ENCODE measurements at regions not wholly inside any gene's neighbourhood (a gene's known extent, or its start where the extent isn't known, plus 50 kb on each side); places are given as distances from the start of the nearest gene placed in this dataset.

DNA sequence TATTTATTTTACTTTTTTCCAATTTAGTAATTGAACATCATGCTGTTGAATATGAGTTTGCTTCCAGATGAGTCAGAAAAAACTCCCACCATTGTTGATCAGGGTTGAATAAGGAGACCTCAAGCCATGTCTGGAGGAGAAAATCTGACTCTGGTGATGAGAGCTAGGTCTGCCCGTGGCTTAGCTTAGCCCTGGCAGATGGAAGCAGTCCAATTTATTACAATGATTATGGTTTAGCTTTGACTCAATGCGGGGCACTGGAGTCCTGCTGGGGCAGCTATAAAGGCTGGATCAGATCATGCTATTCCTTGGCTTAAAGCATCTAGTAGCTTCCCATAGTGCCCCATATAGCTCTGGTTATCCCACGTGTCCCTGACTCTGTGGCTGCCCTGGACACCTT, 506.5 kb downstream of the MN1 start:
- in situ Hi-C loops (cut with HindIII; ENCODE audit: low sequenced_read_pairs): no loop called here

DNA sequence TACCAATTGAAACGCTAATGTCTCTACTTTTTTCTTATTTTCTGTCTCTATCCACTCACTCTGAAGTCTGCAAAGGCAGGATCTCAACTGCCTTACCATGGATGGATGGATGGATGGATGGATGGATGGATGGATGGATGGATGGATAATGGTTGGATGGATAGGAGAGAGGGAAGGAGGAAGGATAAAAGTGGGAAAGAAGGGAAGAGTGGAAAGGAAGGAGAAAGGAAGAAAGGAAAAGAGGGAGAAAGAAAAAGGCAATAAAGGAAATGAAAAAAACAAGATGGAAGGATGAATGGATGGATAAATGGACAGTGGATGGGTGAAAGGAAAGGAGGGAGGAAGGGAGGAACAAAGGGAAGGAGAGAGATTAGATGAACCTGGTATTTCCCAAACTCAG, 506.0 kb downstream of the MN1 start:
- in situ Hi-C loops (cut with HindIII; ENCODE audit: low sequenced_read_pairs): no loop called here

DNA sequence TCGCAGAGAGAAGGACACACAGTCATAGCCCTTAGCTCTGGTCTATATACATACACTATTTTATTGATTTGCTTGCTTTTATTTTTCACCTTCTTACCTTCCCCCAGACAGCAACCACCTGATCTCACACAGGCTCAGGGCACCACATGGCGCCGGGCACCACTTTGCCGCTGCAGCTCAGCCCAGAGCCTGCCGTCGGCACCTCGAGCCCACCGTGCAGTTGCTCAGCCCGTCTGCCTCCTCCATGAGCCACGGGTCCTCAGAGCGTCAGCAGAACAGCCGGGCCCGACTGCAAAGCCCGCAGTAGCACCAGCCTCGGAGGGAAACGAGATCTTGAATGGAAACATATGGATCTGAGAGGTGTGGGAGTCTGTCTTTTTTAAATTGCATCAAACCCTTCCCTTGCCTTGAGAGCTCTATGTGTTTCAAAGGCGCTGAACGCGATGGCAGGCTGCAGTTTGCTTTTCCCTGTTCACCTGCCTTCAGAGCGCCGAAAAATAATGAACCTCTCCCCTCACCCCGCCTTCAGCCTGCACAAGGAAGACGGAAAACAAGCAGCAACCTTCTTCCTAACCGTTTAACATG, 505.4 kb downstream of the MN1 start:
- in situ Hi-C loops (cut with HindIII; ENCODE audit: low sequenced_read_pairs): no loop called here

DNA sequence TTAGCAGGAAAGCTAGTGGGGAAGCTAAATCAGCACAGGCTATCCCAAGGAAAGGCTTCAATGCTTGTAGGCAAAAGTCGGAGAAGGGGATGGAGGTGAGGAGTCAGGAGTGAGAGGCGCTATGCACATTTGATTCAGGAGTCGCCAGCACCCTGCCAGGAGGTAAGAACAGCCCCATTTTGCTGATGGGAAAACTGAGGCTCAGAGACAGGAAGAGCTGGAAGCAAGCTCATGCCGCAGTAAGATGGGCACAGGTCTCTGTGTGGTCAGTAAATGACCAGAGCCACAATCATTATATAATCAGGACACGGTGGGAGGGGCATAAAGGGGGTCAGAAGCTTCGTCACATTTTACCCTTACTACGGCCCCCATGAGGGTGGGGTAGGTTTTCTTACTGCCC, 504.4 kb downstream of the MN1 start:
- in situ Hi-C loops (cut with HindIII; ENCODE audit: low sequenced_read_pairs): no loop called here

DNA sequence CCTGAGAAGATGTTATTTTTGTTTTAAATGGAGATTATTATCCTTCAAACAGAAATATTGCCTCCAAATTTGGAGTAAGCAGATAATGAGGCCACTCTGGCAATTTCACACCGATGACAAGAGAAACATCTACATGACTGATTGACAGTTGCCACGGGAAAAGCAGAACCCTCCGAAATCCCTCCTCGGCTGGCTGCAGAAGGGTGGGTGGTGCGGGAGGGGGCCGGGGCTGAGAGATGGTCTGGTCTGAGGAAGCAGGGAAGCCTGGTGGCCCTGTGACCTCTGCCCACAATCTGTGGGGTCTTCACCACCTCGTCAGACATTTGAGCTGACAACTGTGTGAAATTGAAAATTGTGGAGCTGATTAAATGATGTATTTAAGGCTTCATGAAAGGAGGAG, 503.2 kb downstream of the MN1 start:
- in situ Hi-C loops (cut with HindIII; ENCODE audit: low sequenced_read_pairs): no loop called here

DNA sequence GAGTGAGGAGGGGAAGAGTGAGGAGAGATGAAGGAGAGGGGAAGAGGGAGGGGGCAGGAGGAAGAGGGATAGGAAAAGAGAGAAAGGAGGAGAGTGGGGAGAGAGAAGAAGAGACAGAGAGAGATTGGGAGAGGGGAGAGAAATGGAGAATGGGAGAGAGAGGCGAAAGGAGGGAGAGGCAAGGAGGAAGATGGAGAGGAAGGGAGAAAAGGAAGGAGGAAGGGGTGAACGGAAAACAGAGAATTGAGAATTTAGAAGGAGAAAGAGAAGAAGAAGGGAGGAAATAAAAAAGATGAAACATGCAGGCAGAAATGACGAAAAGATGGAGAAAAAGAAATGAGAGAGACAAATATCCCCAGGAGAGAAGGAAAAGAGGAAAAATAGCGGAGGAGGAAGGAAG, 502.8 kb downstream of the MN1 start:
- in situ Hi-C loops (cut with HindIII; ENCODE audit: low sequenced_read_pairs): no loop called here

DNA sequence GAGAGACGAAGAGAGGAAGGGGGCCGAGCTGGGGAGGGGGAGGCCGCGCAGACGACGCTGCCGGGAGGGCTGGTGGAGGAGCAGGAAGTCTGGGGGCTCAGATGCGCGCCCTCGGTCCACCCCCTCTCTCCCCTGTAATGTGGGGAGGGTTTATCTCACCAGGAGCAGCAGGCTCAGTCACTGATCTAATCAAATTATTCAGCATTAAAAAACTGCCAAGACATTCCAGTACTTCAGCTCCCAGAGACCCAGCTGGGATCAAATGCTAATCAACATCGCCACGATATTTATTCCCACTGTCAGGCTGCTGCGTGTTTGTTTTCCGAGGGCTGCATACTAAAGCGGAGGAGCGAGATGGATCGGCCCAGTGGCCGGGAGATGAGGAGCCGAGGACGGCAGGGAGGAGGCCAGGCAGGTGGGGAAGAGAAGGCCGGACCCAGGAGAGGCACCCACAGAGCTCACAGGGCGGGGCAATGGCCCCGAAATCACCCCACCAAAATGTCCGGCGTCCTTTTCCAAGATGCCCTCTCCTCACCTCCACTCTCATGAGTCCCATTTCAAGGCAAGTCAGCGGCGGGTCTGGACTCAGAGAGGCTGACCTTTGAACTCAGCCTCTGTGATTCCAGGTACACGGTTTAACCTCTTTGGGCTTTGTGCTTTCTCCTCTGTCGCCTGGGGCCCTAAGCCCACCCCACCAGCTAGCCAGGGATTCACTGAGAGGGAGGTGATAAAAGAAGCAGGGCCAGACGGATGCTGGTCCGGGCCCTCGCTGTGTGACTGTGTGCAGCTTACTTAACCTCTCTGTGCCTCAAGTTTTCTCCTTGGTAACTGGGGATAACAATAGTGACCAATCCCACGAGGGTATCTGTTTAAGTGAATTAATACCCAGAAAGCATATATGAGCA, 502.1 kb downstream of the MN1 start:
- in situ Hi-C loops (cut with HindIII; ENCODE audit: low sequenced_read_pairs): loop anchor here (25.0 kb wide), 1 partner anchor 262 kb away; no protein-coding TSS in a partner anchor

DNA sequence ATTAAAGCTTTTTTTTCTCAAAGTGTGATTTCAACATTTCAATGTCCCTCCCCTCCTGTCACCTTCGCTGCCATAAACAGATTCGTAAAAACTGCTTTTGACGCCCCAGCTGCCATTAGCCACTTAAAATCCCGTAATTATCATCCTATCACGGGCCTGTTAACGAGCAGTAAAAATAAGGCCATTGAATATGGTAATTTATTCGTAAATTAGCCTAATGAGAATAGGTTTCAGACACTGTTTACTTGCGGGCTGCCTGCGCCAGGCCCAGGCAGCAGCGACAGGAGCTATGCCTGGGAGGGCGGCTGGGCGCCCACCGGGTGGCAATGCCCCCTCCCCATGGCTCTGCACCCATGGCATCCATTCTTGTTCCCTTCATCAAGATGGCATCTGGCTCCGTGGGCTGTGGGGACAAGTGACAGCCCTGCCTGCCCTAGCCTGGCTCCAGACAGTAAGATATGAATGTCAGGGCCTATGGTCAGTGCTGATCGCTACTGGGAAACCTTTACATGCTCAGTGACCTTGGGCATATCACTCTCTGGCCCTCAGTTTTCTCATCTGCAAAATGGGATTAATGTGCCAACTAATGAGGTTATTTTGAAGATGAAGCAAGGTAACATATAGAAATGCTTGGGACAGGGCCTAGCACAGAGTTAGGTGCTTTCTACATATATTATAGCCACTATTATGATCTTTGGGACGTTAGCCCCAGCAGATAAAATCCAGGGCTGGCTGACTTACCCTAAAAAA, 500.8 kb downstream of the MN1 start:
- in situ Hi-C loops (cut with HindIII; ENCODE audit: low sequenced_read_pairs): loop anchor here (25.0 kb wide), 1 partner anchor 263 kb away; no protein-coding TSS in a partner anchor

DNA sequence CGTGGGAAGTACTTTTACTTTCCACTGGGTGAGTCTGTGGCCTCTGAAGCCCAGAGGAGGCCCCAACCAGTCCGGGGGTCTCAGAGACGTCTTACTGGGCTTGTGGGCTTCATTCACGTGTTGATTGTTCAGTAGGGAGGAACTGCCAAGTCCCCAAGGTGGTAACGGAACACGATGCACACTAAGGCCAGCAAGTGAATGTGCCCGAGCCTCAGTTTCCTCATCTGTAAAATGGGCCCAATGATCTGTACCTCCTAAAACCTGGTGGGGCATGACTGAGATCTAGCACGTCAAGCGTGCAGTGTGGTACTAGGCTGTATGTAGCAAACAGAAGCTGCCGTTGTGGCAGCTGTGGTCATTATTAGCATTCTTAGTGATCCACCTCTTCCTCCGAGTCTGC, 499.1 kb downstream of the MN1 start:
- in situ Hi-C loops (cut with HindIII; ENCODE audit: low sequenced_read_pairs): loop anchor here (25.0 kb wide), 1 partner anchor 265 kb away; no protein-coding TSS in a partner anchor

DNA sequence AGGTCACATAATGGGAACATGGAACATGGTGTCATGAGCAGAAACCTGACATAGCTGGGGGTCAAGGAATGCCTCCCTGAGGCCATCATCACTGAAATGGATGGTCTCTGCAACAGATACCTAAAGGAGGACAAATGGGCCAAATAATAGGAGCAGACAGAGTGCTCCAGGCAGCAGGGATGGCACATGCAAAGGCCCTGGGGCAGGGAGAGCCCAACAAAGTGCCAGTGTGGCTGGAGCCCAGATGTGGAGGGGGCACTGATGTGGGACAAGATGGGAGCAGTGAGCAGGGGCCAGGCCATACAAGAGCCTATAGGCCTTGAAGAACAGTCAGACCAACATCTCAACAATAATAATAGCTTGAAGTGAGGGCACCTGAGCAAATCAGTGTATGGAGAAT, 497.8 kb downstream of the MN1 start:
- in situ Hi-C loops (cut with HindIII; ENCODE audit: low sequenced_read_pairs): loop anchor here (25.0 kb wide), 1 partner anchor 266 kb away; no protein-coding TSS in a partner anchor

DNA sequence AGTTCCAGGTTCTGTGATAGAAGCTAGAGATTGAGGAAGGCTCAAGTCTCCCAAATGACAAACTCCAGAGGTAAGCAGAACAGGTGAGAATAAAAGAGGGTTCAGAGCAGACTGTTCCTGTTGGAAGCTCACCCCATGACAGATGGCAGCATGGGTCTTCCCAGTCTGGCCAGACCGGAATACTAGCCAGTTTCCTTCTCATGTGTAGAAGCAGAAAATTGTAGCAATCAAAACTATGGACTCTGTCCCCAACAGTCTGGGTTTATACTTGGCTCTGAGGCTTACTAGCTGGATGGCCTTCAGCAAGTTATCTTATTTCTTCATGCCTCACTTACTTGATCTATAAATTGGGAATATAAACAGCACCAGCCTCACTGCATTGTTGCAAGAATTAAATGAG, 494.8 kb downstream of the MN1 start:
- in situ Hi-C loops (cut with HindIII; ENCODE audit: low sequenced_read_pairs): loop anchor here (25.0 kb wide), 1 partner anchor 269 kb away; no protein-coding TSS in a partner anchor

DNA sequence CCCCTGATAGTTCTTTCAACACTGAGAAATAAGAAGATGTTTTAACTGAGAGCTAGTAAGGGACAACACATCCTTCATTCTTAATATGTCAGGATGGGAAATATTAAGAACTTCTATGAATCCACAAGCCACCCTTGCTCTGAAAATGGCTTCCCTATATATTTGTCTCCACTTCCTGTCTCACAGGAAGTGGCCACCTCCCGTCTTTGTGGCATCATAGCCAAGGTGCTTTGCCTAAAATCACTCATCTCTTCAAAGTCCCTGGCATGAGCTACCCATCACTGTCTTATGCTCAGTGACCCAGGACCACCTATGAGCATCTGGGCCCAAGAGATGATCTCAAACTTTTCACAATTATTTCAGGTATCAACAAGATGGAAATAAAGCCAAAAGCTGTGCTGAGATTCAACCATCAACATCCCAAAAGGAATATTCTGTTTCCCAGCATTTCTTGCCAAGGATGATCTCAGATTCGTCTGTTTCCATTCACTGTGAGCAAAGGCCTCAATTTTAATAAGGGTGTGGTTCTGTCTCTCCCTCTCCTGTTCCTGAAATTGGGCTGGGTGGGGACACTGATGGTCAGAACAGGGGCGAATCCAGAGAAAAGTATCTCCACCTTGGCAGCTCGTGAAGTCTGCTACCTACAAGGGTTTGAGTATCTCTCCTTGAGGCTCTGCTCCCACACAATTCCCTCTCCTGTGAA, 493.9 kb downstream of the MN1 start:
- in situ Hi-C loops (cut with HindIII; ENCODE audit: low sequenced_read_pairs): loop anchor here (25.0 kb wide), 1 partner anchor 270 kb away; no protein-coding TSS in a partner anchor

DNA sequence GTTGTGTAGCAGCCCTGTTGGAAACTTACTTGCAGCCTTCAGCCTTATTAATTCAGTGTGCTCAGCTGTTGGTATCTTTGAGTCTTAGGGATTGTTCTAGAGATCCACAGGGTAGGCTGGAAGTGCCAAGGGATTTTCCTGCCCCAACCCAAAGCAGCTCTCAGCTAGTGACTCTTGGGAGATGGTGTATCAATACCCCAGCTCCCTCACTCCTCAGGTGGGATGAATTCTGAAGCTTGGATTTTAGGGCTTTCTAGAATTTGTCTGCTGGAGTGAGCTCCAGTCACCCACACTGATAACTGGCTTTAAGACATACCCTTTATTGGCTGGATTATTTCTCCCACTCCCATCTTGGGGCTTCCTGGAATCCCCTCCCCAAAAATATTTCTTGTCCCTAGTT, 493.0 kb downstream of the MN1 start:
- in situ Hi-C loops (cut with HindIII; ENCODE audit: low sequenced_read_pairs): loop anchor here (25.0 kb wide), 1 partner anchor 271 kb away; no protein-coding TSS in a partner anchor

DNA sequence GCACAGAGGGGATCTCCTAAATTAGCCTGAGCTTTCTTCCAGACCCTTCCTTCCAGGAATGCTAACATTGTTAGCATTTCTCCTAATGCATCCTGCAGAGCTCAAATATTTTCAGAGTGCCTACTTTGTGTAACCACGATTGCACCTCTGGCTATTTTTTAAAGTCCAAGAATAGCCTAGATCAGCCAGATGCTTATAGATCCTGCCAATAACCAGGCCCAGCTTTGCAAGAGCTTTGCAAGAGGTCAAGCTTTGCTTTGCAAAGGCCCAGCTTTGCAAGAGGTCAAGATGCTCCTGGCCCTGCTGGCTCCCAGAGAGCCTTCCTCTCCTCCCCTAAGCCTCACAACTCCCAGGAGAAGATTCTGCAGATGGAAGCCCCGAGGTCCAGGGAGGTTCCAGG, 491.9 kb downstream of the MN1 start:
- in situ Hi-C loops (cut with HindIII; ENCODE audit: low sequenced_read_pairs): loop anchor here (25.0 kb wide), 1 partner anchor 272 kb away; no protein-coding TSS in a partner anchor

DNA sequence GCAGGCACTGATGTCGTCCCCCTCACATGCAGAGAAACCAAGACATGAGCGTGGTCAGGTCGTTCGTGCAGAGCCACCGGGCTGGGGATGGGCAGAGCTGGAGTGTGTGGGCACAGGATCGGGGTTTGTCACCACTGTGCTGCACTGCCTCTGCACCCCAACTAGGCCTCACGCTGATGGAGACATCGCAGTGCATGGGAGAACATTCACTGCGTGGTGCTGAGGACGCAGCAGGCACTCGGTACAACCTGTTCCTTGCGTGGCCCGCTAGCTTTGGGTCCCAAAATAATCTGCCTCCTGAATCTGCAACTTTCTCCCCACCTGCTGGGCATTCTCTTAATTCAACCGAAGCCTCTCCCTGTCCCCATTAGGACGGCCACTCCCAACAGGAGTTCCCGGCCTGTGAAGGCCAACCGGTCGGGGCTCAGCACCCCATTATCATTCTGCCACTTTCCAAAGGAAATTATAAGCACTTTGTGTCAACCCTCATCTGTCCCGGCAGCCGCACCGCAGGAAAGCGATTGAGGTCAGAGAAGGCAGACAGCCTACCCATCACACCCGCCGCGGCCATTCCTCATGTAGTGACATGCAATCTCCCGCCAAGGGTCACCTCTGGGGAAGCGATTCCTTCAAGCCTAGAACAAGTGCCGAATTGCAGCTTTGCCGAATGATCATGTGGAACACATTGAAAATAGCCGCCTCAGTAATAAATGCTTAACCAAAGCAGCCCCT, 490.4 kb downstream of the MN1 start:
- in situ Hi-C loops (cut with HindIII; ENCODE audit: low sequenced_read_pairs): loop anchor here (25.0 kb wide), 1 partner anchor 274 kb away; no protein-coding TSS in a partner anchor

DNA sequence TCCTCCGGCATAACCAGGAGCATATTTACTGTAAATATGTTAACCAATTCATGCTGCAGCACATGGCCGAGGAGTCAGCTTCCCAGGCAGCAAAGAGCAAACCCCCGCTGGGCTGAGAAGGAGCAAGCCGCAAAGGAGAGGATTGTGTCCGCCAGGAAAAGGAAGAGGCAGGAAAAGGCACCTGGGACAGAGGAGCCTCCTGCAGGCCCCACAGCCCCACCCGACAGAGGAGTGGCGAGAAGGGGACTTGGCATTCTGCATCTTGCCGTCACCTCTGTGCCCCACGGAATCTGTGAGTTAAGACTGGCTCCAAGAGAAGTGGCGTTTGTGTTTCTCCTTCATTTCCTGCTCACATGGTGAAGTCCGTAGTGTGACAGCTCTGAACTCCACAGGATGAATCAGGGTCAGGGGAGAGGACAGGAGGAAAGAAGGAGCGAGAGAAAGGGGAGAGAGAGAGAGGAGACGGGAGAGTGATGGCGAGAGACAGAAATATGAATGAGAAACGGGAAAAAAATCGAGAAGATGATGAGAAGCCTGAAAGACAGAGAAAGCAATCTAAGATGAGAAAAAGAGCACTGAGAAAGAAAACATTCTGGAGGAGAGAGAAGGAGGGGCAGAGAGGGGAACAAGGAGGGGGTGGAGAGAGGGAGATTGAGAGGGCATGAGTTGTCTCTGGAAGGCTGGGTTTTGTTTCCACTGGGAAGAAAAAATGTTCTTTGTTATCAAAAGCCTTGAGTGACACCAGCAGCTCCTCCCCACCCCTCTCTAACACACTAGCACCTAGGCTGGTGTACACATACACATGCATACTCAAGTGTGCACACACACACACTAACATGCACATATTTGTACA, 489.6 kb downstream of the MN1 start:
- in situ Hi-C loops (cut with HindIII; ENCODE audit: low sequenced_read_pairs): loop anchor here (25.0 kb wide), 1 partner anchor 275 kb away; no protein-coding TSS in a partner anchor

DNA sequence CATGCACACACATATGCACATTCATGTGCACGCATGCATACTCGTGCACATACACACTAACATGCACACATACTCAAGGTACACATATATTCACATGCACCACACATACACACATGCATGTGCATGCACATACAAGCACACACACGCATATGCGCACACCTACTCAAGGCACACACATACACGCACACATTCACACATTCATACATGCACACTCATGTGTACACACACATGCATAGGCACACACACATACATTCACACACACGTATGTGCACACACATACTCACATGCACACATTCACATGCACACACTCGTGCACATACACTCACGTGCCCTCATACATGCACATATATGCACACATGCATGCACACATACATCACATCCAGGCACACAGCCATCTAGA, 489.0 kb downstream of the MN1 start:
- in situ Hi-C loops (cut with HindIII; ENCODE audit: low sequenced_read_pairs): loop anchor here (25.0 kb wide), 1 partner anchor 275 kb away; no protein-coding TSS in a partner anchor

DNA sequence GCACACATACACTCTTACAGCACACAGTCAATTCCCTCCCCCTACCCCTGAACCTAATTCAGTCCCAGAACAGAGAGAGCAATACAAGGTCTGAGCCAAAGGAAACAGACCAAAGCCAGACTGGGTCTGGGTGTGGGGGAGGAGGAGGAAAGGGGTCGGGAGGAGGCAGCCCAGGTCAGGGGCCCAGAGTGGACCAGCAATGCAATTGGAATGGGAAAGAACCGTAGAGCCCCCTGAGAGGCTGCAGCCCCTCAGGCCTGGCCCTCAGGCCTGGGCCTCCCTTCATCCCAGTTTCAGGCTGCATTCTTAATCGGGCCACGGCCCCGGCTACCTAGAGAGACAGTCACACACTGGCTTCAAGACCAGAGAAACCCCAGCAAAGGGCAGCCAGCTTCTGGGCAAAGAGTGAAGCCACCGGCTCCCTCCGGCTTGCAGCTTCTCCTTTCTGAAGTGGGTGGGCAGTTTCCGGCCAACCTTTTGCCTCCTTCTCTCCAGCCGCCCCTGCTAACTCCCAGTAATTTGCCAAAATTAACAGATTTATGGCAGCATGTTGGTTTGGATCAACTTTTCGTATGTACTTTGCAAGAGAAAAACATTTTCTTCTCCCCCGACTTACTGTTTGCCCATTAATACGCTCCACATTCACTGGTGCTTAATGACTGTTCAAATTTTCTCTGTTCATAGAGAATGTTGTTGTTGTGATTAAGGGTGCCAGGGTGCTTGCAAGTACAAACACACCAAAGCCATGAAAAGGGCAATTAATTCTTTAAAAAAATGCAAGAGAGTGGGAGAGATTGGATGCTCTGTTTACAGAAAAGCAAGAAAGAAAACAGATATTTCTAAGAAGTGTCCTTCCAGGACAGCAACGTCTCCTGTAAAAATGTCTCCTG, 488.3 kb downstream of the MN1 start:
- in situ Hi-C loops (cut with HindIII; ENCODE audit: low sequenced_read_pairs): loop anchor here (25.0 kb wide), 1 partner anchor 276 kb away; no protein-coding TSS in a partner anchor
